ENCODE measurements at regions not wholly inside any gene's neighbourhood (a gene's known extent, or its start where the extent isn't known, plus 50 kb on each side); places are given as distances from the start of the nearest gene placed in this dataset.

DNA sequence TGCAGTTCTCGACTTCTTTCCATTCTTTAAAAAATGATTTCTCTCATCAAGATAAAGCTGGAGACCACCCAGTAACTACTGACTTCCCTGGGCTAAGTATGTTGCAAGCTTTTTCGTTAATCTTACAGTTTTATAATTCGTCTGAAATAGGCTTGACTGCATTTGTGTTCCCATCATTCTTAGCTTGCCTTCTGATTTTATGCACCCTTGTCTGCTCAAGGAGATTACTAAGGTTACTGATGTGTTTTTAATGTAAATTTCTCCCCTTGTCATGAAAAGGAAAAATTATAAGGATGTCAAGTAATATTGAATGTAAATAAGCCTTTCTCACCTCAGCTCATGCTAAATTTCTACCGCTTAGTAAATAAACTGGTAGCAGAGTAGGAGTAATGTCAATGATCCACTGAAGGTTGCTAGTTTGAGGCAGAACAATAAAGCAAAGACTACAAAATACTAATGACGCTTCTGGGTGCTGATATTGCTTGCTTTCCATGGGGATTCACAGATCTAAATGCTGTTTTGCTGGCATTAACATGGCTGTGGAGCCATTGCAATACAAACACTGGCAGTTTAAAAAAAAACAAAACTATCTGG lies 91.9 kb upstream of the CDH20 start:
- DNase-seq = no peak

DNA sequence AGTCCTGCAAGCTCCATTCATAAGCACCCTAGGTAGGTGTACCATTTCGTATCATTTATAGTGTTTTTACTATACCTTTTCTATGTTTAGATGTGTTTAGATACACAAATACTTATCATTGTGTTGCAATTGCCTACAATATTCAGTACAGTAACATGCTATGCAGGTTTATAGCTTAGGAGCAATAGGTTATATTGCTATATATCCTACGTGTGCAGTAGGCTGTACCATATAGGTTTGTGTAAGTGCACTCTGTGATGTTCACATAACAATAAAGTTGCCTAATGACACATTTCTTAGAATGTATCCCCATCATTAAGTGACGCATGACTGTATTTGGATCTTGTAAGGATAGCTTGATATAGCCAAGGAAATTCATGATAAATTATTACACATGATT lies 88.6 kb upstream of the CDH20 start:
- no peak for DNase-seq

DNA sequence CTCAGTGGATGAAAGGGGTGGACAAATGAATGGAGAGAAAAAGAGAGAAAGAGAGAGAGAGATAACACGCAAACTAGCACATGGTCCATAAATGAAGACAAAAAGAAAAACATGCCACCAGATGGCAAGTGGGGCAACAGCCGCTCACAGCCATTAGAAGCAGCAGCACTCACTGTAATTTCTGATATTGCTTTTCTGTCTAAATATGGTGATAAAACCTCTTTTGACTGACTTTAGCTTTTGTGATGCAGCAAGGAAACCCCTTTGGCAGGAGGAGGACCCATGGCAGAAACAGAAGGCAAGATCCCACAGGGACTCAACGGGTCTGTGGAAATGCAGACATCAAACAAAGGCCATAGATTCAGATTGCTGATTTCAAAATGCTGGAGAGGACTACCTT lies 88.0 kb upstream of the CDH20 start:
- no peak for DNase-seq

DNA sequence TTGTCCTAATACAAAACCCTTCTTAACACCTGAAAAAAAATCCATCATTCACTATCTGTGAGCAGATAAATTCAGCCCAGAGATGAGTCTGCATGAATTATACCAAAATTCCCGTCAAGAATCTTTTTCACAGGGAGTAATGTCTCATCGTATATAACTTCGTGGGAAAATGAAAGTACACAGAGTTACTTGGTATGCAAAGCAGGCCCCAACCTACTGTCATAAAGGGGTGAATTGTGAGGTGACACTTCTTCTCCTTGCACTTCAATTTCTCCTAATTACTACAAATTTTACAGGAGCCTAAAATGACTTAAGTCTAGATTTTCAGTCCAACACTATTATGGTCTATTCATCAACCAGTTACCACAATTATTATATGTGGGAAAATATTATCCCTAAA lies 84.6 kb upstream of the CDH20 start:
- no peak for DNase-seq

DNA sequence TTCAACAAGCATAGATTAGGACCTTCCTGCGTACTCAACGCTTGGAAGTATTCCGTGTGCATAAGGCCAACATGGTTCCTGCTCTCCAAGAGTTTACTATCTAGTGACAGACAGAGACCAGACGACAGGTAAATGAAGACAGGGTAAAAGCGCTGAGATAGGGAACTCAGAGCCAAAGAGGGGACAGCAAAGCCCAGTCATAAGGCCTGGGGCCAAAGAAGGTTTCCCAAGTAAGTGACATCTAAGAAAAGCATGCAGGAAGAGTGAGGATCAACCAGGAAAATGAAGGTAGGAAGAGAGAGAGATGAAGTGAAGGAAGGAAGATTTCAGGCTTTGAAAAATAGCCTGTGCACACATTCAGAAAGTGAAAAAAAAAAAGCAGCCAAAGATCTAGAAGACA lies 76.9 kb upstream of the CDH20 start:
- DNase-seq = no peak

DNA sequence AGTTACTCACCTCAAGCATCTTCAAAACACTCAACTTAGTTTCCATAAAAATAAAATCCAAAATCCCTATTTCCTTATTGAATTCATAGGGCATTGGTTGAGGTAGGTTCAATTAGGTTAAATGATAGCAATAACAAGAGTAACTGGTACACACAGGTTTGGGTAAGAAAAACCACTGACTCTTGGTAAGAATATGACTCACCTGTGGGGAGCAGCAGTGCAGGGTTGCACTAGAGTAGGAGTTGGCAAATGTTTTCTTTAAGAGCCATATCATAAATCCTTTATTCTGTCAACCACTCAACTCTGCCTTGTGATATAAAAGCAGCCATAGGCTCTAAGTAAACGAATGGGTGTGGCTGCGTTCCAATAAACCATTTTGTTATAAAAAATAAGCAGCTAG lies 71.4 kb upstream of the CDH20 start:
- no peak for DNase-seq

DNA sequence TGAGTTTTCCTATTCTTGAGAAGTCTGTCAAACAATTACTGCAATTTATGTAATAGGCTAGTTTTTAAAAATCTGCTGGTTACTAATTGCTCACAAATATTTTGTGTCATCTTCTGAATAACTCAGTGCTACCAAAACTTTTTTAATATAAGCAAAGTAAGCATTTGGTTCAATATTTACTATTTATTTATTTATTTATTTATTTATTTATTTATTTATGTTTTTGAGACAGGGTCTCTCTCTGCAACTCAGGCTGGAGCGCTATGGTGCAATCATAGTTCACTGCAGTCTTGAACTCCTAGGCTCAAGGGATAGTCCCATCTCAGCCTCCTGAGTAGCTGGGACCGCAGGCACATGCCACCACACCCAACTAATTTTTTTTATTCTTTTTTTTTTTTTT lies 60.4 kb upstream of the CDH20 start:
- no peak for DNase-seq

DNA sequence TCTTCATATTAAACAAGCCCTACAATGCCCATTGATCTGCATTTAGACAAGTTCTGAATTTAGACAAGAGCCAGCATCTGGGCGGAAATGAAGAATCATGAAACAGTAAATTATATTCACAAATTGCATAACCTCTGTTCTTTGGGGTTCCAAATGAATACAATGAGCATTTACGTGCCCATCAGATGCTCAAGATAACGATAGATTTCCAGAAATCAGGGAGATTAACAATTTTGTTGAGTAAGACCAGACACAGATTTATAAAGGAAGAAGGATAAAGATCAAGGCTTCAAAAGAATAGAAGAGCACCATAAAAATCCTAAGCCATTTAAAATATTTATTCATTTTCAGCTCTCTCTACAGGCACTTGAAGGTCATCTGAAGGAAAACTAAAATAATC lies 59.7 kb upstream of the CDH20 start:
- no peak for DNase-seq

DNA sequence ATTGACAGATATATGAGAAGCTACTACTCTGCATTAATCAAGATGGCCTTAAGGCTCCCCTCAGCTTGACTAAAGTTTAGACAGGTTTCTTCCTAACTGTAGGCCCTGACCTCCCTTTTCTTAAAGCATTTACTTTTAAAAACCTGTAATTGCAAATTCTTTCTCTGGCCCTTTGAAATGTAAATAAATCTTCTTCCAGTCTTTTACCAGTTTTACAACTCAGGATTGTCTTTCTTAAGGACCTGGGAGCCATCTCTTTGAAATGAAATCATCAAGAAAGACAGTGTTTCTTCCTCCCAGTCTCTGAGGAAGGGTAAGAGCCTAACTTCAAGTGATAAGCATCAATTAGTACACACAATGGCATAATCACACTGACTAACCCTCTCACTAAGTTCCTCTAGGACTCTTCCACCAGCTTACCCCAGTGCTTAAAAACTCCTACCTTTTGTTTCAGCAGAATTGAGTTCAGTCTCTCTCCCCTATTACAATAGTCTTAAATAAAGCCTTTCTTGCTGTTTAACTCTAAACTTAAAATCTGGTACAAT lies 58.7 kb upstream of the CDH20 start:
- DNase-seq = no peak

DNA sequence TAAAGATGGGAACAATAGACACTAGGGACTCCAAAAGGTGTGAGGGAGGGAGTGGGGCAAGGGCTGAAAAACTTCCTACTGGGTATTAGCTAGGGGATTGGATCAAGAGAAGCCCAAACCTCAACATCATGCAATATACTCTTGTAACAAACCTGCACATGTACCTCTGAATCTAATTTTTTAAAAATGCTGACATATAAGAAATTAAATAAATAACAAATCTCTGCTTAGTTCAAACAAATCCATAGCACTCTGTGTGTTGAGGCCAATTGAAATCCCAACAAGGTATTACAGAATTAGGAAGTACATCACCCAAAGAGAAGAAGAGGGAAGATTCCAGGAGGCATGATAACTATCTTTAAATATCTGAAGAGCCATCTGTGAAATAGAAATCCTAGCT lies 55.4 kb upstream of the CDH20 start:
- no peak for DNase-seq

DNA sequence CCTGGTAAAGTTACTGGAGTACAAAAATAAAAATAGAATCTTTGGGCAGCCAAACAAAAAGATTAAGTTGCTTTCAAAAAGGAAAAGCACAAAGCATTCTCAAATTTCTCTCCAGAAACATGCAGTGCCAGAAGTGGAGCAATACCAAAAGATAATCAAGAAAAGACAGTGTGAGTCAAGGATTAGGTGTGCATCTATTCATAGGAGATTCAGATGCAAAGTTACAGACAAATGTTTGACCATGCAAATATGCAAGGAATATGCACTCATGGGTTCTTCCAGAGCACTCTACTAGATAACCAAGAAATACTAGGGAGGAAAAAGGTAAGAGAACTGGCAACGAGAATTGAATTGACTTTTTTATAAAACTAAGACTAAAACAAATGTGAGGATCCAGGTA lies 51.8 kb upstream of the CDH20 start:
- no peak for DNase-seq

DNA sequence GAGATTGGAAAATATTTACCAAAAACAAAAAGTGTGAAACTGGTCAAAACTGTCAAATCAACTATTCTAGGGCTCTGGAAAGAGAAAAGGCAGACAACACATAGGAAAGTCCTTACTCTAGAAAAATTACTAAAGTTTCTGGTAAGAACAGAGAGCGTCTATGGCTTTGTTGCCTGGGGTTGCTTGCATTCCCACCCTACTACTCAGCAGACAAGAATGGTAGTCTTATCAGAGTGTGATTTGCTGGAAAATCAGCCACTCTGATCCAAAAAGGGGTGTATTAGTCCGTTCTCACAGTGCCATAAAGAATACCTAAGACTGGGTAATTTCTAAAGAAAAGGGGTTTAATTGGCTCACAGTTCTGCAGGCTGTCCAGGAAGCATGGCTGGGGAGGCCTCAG lies 50.3 kb upstream of the CDH20 start:
- no peak for DNase-seq

Measured in anterior cingulate cortex (tissue), 58 donors.